ENCODE measurements at regions not wholly inside any gene's neighbourhood (a gene's known extent, or its start where the extent isn't known, plus 50 kb on each side); places are given as distances from the start of the nearest gene placed in this dataset.
"Not testable (repeated sequence)": the region's sequence is repeated elsewhere in the genome, so short reads cannot be mapped to it uniquely, and the experiment has no call there.

- H3K27me3 Mint-ChIP-seq, H3K4me1 Mint-ChIP-seq, H3K4me3 Mint-ChIP-seq, H3K27ac Mint-ChIP-seq, H3K36me3 Mint-ChIP-seq, H3K9me3 Mint-ChIP-seq: not testable (repeated sequence)
Measured at GRCh38 chr17:54201380-54201779, 378.7 kb downstream of the KIF2B start.

GRCh38 chr17:54220829-54221228, 398.1 kb downstream of the KIF2B start:
- Mint-ChIP-seq H3K4me3 (no peak overlapping the region), H3K4me1 (no peaks in the 10 kb centered on the region), H3K27ac (no peak overlapping the region), H3K36me3 (no peaks in the 10 kb centered on the region), H3K27me3 (no peaks in the 10 kb centered on the region), H3K9me3 (no peaks in the 10 kb centered on the region)

- no peaks in the 10 kb centered on the region for H3K36me3 Mint-ChIP-seq
- H3K4me3 Mint-ChIP-seq: no peak overlapping the region
- no peaks in the 10 kb centered on the region for H3K27me3 Mint-ChIP-seq
- H3K4me1 Mint-ChIP-seq: no peaks in the 10 kb centered on the region
- H3K9me3 Mint-ChIP-seq: no peaks in the 10 kb centered on the region
- H3K27ac Mint-ChIP-seq: no peak overlapping the region
Measured at GRCh38 chr17:54221499-54221898, 398.8 kb downstream of the KIF2B start.

GRCh38 chr17:54235571-54235970, 412.8 kb downstream of the KIF2B start:
- Mint-ChIP-seq H3K4me1 (no peaks in the 10 kb centered on the region), H3K36me3 (no peaks in the 10 kb centered on the region), H3K27ac (no peak overlapping the region)

GRCh38 chr17:54237911-54238515, 415.3 kb downstream of the KIF2B start:
- H3K27me3 Mint-ChIP-seq: no peaks in the 10 kb centered on the region

More at GRCh38 chr17:54235571-54235970, 412.8 kb downstream of the KIF2B start:
- Mint-ChIP-seq H3K4me3 (no peak overlapping the region), H3K9me3 (peaks cover 6% of the 10 kb centered on the region), H3K27me3 (no peaks in the 10 kb centered on the region)

GRCh38 chr17:54239291-54239690, 416.6 kb downstream of the KIF2B start:
- H3K4me3 Mint-ChIP-seq: no peak overlapping the region
- no peaks in the 10 kb centered on the region for H3K36me3 Mint-ChIP-seq
- H3K9me3 Mint-ChIP-seq: peaks cover 8% of the 10 kb centered on the region
- no peak overlapping the region for H3K27ac Mint-ChIP-seq
- H3K4me1 Mint-ChIP-seq: no peaks in the 10 kb centered on the region
- no peaks in the 10 kb centered on the region for H3K27me3 Mint-ChIP-seq

More at GRCh38 chr17:54237911-54238515, 415.3 kb downstream of the KIF2B start:
- Mint-ChIP-seq H3K4me3 (no peak overlapping the region), H3K27ac (no peak overlapping the region), H3K9me3 (peaks cover 7% of the 10 kb centered on the region), H3K36me3 (no peaks in the 10 kb centered on the region), H3K4me1 (no peaks in the 10 kb centered on the region)

- Mint-ChIP-seq H3K4me3 (no peak overlapping the region), H3K9me3 (no peaks in the 10 kb centered on the region), H3K27me3 (no peaks in the 10 kb centered on the region), H3K27ac (no peak overlapping the region), H3K4me1 (no peaks in the 10 kb centered on the region), H3K36me3 (no peaks in the 10 kb centered on the region)
Measured at GRCh38 chr17:54255696-54256095, 433.0 kb downstream of the KIF2B start.

- H3K4me3 Mint-ChIP-seq: no peak overlapping the region
- H3K27ac Mint-ChIP-seq: no peak overlapping the region
- no peaks in the 10 kb centered on the region for H3K36me3 Mint-ChIP-seq
- H3K27me3 Mint-ChIP-seq: no peaks in the 10 kb centered on the region
- H3K4me1 Mint-ChIP-seq: no peaks in the 10 kb centered on the region
- H3K9me3 Mint-ChIP-seq: peaks cover 4% of the 10 kb centered on the region
Measured at GRCh38 chr17:54256401-54256929, 433.7 kb downstream of the KIF2B start.

- Mint-ChIP-seq H3K4me3 (no peak overlapping the region), H3K36me3 (no peaks in the 10 kb centered on the region), H3K27me3 (no peaks in the 10 kb centered on the region), H3K4me1 (no peaks in the 10 kb centered on the region), H3K9me3 (peaks cover 4% of the 10 kb centered on the region), H3K27ac (no peak overlapping the region)
Measured at GRCh38 chr17:54257440-54257839, 434.7 kb downstream of the KIF2B start.

- Mint-ChIP-seq H3K36me3 (no peaks in the 10 kb centered on the region), H3K4me3 (no peak overlapping the region), H3K4me1 (no peaks in the 10 kb centered on the region), H3K27me3 (no peaks in the 10 kb centered on the region), H3K9me3 (peaks cover 11% of the 10 kb centered on the region), H3K27ac (no peak overlapping the region)
Measured at GRCh38 chr17:54259476-54259875, 436.7 kb downstream of the KIF2B start.

- Mint-ChIP-seq H3K4me1 (no peaks in the 10 kb centered on the region), H3K27me3 (no peaks in the 10 kb centered on the region), H3K27ac (no peak overlapping the region), H3K36me3 (no peaks in the 10 kb centered on the region), H3K4me3 (no peak overlapping the region), H3K9me3 (peaks cover 14% of the 10 kb centered on the region)
Measured at GRCh38 chr17:54261465-54261864, 438.7 kb downstream of the KIF2B start.

GRCh38 chr17:54269881-54270280, 447.2 kb downstream of the KIF2B start:
- Mint-ChIP-seq H3K27me3 (no peaks in the 10 kb centered on the region), H3K36me3 (no peaks in the 10 kb centered on the region), H3K4me3 (no peak overlapping the region), H3K4me1 (no peaks in the 10 kb centered on the region), H3K9me3 (peaks cover 15% of the 10 kb centered on the region), H3K27ac (no peak overlapping the region)

GRCh38 chr17:54270499-54270898, 447.8 kb downstream of the KIF2B start:
- H3K36me3 Mint-ChIP-seq: no peaks in the 10 kb centered on the region
- no peak overlapping the region for H3K27ac Mint-ChIP-seq
- no peaks in the 10 kb centered on the region for H3K4me1 Mint-ChIP-seq
- peaks cover 15% of the 10 kb centered on the region for H3K9me3 Mint-ChIP-seq
- peaks cover 3% of the 10 kb centered on the region for H3K27me3 Mint-ChIP-seq
- no peak overlapping the region for H3K4me3 Mint-ChIP-seq

- Mint-ChIP-seq H3K4me1 (no peaks in the 10 kb centered on the region), H3K27ac (no peak overlapping the region), H3K9me3 (peaks cover 8% of the 10 kb centered on the region), H3K27me3 (peaks cover 3% of the 10 kb centered on the region), H3K36me3 (no peaks in the 10 kb centered on the region), H3K4me3 (no peak overlapping the region)
Measured at GRCh38 chr17:54277868-54278267, 455.1 kb downstream of the KIF2B start.

GRCh38 chr17:54280741-54281140, 458.0 kb downstream of the KIF2B start:
- H3K9me3 Mint-ChIP-seq: peaks cover 9% of the 10 kb centered on the region

GRCh38 chr17:54282886-54283285, 460.2 kb downstream of the KIF2B start:
- Mint-ChIP-seq H3K27ac (no peak overlapping the region), H3K4me3 (no peak overlapping the region), H3K4me1 (no peaks in the 10 kb centered on the region), H3K36me3 (no peaks in the 10 kb centered on the region), H3K27me3 (no peaks in the 10 kb centered on the region), H3K9me3 (peaks cover 5% of the 10 kb centered on the region)

More at GRCh38 chr17:54280741-54281140, 458.0 kb downstream of the KIF2B start:
- Mint-ChIP-seq H3K27ac (no peak overlapping the region), H3K36me3 (no peaks in the 10 kb centered on the region), H3K4me3 (no peak overlapping the region), H3K27me3 (no peaks in the 10 kb centered on the region), H3K4me1 (no peaks in the 10 kb centered on the region)

- no peak overlapping the region for H3K4me3 Mint-ChIP-seq
- H3K9me3 Mint-ChIP-seq: no peaks in the 10 kb centered on the region
- no peaks in the 10 kb centered on the region for H3K4me1 Mint-ChIP-seq
- H3K27me3 Mint-ChIP-seq: no peaks in the 10 kb centered on the region
- H3K27ac Mint-ChIP-seq: no peak overlapping the region
- H3K36me3 Mint-ChIP-seq: no peaks in the 10 kb centered on the region
Measured at GRCh38 chr17:54307351-54307750, 484.6 kb downstream of the KIF2B start.

All from activated naive CD4-positive, alpha-beta T cell treated with anti-CD3 and anti-CD28 coated beads, Interleukin-2, amount 50 U/mL, for 24 hours (primary cell).